HG03520 (cell line): ENCODE measurements at regions not wholly inside any gene's neighbourhood (a gene's known extent, or its start where the extent isn't known, plus 50 kb on each side); places are given as distances from the start of the nearest gene placed in this dataset.
"Not testable (repeated sequence)": the region's sequence is repeated elsewhere in the genome, so short reads cannot be mapped to it uniquely, and the experiment has no call there.

Experiments used
- ATAC-seq: cut with Tn5 transposase; IDR thresholded peaks from one replicate; pipeline ENCODE4 v1.9.1; 2021; ENCODE audit warnings: mild to moderate bottlenecking, moderate library complexity; ENCODE audit not compliant: unreplicated experiment

GRCh38 chr16:63473725-63474124 is 1437.5 kb upstream of the CDH8 start:
- ATAC-seq: no peak

DNA sequence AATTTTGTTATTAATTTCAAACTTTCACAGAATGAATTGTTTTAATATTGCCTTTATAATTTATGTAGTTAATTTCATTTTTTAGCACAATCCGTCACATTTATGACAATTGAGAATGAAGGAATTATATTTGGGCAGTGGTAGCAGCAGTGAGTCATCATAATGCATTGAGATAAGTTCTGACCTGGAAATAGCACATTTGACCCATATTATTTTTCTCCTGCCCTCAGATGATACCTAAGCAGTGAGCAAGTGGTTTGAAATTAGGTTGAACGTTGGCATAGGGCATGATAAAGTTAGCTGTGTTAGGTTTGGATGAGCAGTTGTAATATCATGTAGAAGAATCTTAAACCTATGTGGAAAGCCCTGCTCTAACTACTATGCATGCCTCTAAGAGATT is 1431.3 kb upstream of the CDH8 start:
- ATAC-seq: no peak

- no peak for ATAC-seq
Observed at GRCh38 chr16:63462316-63462715, 1426.1 kb upstream of the CDH8 start.

GRCh38 chr16:63461248-63461841 is 1425.1 kb upstream of the CDH8 start:
- no peak for ATAC-seq

- no peak for ATAC-seq
Observed at GRCh38 chr16:63458846-63459245, 1422.6 kb upstream of the CDH8 start.

DNA sequence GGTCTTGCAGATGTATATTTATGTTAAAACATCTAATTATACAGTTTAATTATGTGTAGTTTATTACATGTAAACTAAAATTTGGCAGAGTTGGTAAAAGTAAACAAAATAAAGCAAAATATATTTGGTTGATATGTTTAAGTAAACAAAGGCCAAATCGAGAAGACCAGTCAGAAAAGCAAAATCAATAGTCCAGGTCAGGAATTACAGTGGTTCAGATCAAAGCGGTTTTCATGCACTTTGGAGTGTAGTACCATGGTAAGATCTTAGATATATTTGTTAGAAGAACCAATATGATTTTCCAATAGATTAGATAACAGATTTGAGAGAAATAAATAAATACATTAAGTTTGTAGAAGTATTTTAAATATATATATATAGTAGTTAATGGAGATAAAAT is 1421.6 kb upstream of the CDH8 start:
- no peak for ATAC-seq

GRCh38 chr16:63453261-63453660 is 1417.0 kb upstream of the CDH8 start:
- ATAC-seq: no peak

DNA sequence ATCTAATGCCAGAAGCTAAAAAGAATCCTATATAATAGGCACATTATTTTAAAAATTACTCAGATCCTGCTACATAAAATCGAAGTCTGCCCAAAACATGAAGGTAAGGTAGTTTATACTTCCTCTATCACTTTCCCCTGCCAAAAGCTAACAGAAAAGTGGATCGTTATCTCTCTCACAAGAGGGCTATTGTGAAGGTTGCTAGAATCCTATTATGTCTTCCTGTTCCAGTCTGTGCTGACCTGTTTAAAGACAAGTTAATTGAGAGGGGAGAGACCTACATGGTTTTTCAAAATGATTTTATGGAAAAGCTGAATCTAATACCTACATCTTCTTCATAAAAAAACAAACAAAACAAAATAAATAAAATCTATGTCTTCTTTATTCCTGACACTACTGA is 1410.9 kb upstream of the CDH8 start:
- ATAC-seq: no peak

- ATAC-seq: no peak
Observed at GRCh38 chr16:63442246-63442645, 1406.0 kb upstream of the CDH8 start.

DNA sequence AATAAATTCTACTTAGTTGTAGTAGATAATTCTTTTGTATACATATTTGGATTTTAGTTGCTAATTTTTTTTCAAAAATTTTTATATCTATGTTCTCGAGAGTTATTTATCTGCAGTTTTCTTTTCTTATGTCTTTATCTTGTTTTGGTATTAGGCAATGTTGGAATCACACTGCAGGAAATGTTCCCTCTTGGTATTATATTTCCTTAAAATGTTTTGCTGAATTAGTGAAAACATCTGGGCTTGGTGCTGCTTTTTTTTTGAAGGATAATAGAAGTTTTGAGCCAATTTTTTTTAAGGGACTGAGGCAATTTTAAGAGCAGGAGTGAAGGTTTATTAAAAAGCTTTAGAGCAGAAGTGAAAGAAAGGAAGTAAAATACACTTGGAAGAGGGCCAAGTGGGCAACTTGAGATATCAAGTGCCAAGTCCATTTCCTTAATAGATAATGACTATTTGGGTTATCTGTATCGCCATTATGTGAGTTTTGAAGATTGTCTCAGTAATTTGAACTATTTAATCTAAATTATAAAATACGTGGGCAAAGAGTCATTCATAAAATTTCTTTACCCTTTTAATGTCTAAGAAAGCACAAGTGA is 1390.1 kb upstream of the CDH8 start:
- no peak for ATAC-seq

DNA sequence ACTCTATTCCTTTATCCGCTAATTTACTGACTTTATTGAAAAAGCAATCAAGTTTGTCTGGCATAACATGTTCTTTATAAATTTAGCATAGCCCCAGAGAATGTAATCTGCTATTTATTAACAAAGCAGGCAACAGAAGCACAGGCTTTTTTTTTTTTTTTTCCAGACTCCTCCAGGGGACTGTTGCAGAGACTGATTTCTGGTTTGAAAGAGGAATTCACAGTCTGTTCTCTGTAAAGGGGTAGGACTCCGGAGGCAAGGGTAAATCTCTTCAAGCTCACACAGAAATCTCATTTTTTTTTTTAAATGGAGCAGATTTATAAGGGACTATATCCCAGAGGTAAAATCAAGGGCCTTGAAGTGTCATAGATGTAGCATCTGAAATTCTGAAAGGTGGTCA is 1386.5 kb upstream of the CDH8 start:
- ATAC-seq: no peak

GRCh38 chr16:63416712-63417111 is 1380.5 kb upstream of the CDH8 start:
- ATAC-seq: no peak

- no peak for ATAC-seq
Observed at GRCh38 chr16:63415014-63415413, 1378.8 kb upstream of the CDH8 start.

GRCh38 chr16:63410594-63410993 is 1374.4 kb upstream of the CDH8 start:
- no peak for ATAC-seq

GRCh38 chr16:63403792-63404191 is 1367.6 kb upstream of the CDH8 start:
- ATAC-seq: no peak

- not testable (repeated sequence) for ATAC-seq
Observed at GRCh38 chr16:63388277-63388676, 1352.0 kb upstream of the CDH8 start.

GRCh38 chr16:63385714-63386432 is 1349.6 kb upstream of the CDH8 start:
- ATAC-seq: no peak

GRCh38 chr16:63373744-63374143 is 1337.5 kb upstream of the CDH8 start:
- no peak for ATAC-seq

- ATAC-seq: no peak
Observed at GRCh38 chr16:63372815-63373214, 1336.6 kb upstream of the CDH8 start.

GRCh38 chr16:63372283-63372682 is 1336.0 kb upstream of the CDH8 start:
- no peak for ATAC-seq

- no peak for ATAC-seq
Observed at GRCh38 chr16:63365649-63366304, 1329.5 kb upstream of the CDH8 start.

GRCh38 chr16:63363738-63364137 is 1327.5 kb upstream of the CDH8 start:
- ATAC-seq: no peak
